H9 (cell line): ENCODE measurements at regions not wholly inside any gene's neighbourhood (a gene's known extent, or its start where the extent isn't known, plus 50 kb on each side); places are given as distances from the start of the nearest gene placed in this dataset.
"Not testable (repeated sequence)": the region's sequence is repeated elsewhere in the genome, so short reads cannot be mapped to it uniquely, and the experiment has no call there.

ENCODE experiments used
- DNase-seq: peaks from one replicate; pipeline ENCODE4 v3.0.0-alpha.2; 2017
- H2AFZ ChIP-seq: one replicate; pipeline ENCODE4 v1.6.1; 2013; ENCODE audit warnings: mild to moderate bottlenecking, low read length, control low read depth, moderate library complexity
- H2AK5ac ChIP-seq: 2 replicates; pipeline ENCODE4 v1.6.1; 2013; ENCODE audit warnings: low read length, control low read depth, mixed read lengths; ENCODE audit not compliant: insufficient read length
- H2BK120ac ChIP-seq: one replicate; pipeline ENCODE4 v1.6.1; 2013; ENCODE audit warnings: low read depth, mild to moderate bottlenecking, low read length, control low read depth, inconsistent platforms; ENCODE audit not compliant: poor library complexity, severe bottlenecking
- H2BK12ac ChIP-seq: 2 replicates; pipeline ENCODE4 v1.6.1; 2013; ENCODE audit warnings: low read length, control low read depth, mixed read lengths, low read depth; ENCODE audit not compliant: insufficient read length
- H2BK15ac ChIP-seq: 2 replicates; pipeline ENCODE4 v1.6.1; 2013; ENCODE audit warnings: low read depth, low read length, control low read depth
- H2BK20ac ChIP-seq: one replicate; pipeline ENCODE4 v1.6.1; 2013; ENCODE audit warnings: low read depth, mild to moderate bottlenecking, low read length, control low read depth, inconsistent platforms; ENCODE audit not compliant: poor library complexity, severe bottlenecking
- H2BK5ac ChIP-seq: 2 replicates; pipeline ENCODE4 v1.6.1; 2013; ENCODE audit warnings: low read length, control low read depth, mixed read lengths; ENCODE audit not compliant: insufficient read length
- H3K14ac ChIP-seq: 2 replicates; pipeline ENCODE4 v1.6.1; 2013; ENCODE audit warnings: low read length, control low read depth; ENCODE audit not compliant: insufficient read depth
- H3K18ac ChIP-seq: 2 replicates; pipeline ENCODE4 v1.6.1; 2013; ENCODE audit warnings: low read depth, mild to moderate bottlenecking, mixed read lengths, low read length, control low read depth; ENCODE audit not compliant: insufficient read length
- H3K23ac ChIP-seq: 2 replicates; pipeline ENCODE4 v1.6.1; 2013; ENCODE audit warnings: low read length, control low read depth, mixed read lengths, low read depth; ENCODE audit not compliant: insufficient read length
- H3K23me2 ChIP-seq: 2 replicates; pipeline ENCODE4 v1.6.1; 2013; ENCODE audit warnings: low read depth, mild to moderate bottlenecking, mixed read lengths, low read length, control low read depth; ENCODE audit not compliant: insufficient read length, poor library complexity, severe bottlenecking
- H3K27ac ChIP-seq: 2 replicates; pipeline ENCODE4 v1.5.1; 2013; ENCODE audit warnings: low read length, control low read depth, mixed read lengths, low read depth; ENCODE audit not compliant: insufficient read length
- H3K27me3 ChIP-seq: 2 replicates; pipeline ENCODE4 v1.6.1; 2013; ENCODE audit warnings: low read length, control low read depth, inconsistent platforms; ENCODE audit not compliant: insufficient read depth
- H3K4ac ChIP-seq: 2 replicates; pipeline ENCODE4 v1.6.1; 2013; ENCODE audit warnings: low read depth, mild to moderate bottlenecking, control low read depth, inconsistent platforms, low read length, moderate library complexity
- H3K4me1 ChIP-seq: 2 replicates; pipeline ENCODE4 v1.6.1; 2013; ENCODE audit warnings: low read length, control low read depth, inconsistent platforms; ENCODE audit not compliant: insufficient read depth
- H3K4me2 ChIP-seq: 2 replicates; pipeline ENCODE4 v1.6.1; 2013; ENCODE audit warnings: low read length, control low read depth, mixed read lengths; ENCODE audit not compliant: insufficient read length, insufficient read depth
- H3K56ac ChIP-seq: 2 replicates; pipeline ENCODE4 v1.6.1; 2013; ENCODE audit warnings: low read depth, mild to moderate bottlenecking, mixed read lengths, low read length, control low read depth; ENCODE audit not compliant: insufficient read length
- H3K79me1 ChIP-seq: 2 replicates; pipeline ENCODE4 v1.6.1; 2013; ENCODE audit warnings: low read depth, mild to moderate bottlenecking, moderate library complexity, low read length, control low read depth, inconsistent platforms; ENCODE audit not compliant: insufficient read depth, poor library complexity, severe bottlenecking
- H3K79me2 ChIP-seq: 2 replicates; pipeline ENCODE4 v1.6.1; 2013; ENCODE audit warnings: low read length, control low read depth, inconsistent platforms; ENCODE audit not compliant: insufficient read depth
- H3K9ac ChIP-seq: 2 replicates; pipeline ENCODE4 v1.6.1; 2013; ENCODE audit warnings: low read length, control low read depth, mixed read lengths; ENCODE audit not compliant: insufficient read length; ENCODE audit errors: extremely low read depth
- H3K9me3 ChIP-seq: one replicate; pipeline ENCODE4 v1.6.1; 2013; ENCODE audit warnings: low read depth, low read length, inconsistent platforms; ENCODE audit not compliant: control insufficient read depth
- H3T11ph ChIP-seq: one replicate; pipeline ENCODE4 v1.6.1; 2013; ENCODE audit warnings: mild to moderate bottlenecking, low read length, control low read depth, inconsistent platforms
- H4K20me1 ChIP-seq: one replicate; pipeline ENCODE4 v1.6.1; 2013; ENCODE audit not compliant: control insufficient read depth, insufficient read length, insufficient read depth
- H4K5ac ChIP-seq: 2 replicates; pipeline ENCODE4 v1.6.1; 2013; ENCODE audit warnings: low read depth, mild to moderate bottlenecking, mixed read lengths, low read length, control low read depth; ENCODE audit not compliant: insufficient read length
- H4K8ac ChIP-seq: replicated peaks from 2 replicates; pipeline ENCODE4 v1.6.1; 2013; ENCODE audit warnings: low read length, control low read depth, mixed read lengths, low read depth; ENCODE audit not compliant: insufficient read length
- H4K91ac ChIP-seq: 2 replicates; pipeline ENCODE4 v1.6.1; 2013; ENCODE audit warnings: low read depth, mild to moderate bottlenecking, moderate library complexity, mixed read lengths, low read length, control low read depth; ENCODE audit not compliant: insufficient read length
- H3K27ac Mint-ChIP-seq, 3 experiments: 2 replicates in 2 of 3; 3 replicates in 1 of 3; pipeline ENCODE4 v1.8.0; 2020 to 2021; ENCODE audit warnings: mixed read lengths in 3 of 3, mild to moderate bottlenecking in 1 of 3, moderate library complexity in 1 of 3
- H3K27me3 Mint-ChIP-seq: 2 replicates; pipeline ENCODE4 v1.8.0; 2021; ENCODE audit warnings: low read depth, mild to moderate bottlenecking, moderate library complexity, mixed read lengths
- H3K36me3 Mint-ChIP-seq, 3 experiments: 2 replicates in 2 of 3; 3 replicates in 1 of 3; pipeline ENCODE4 v1.8.0; 2020 to 2021; ENCODE audit warnings: low read depth in 3 of 3, mixed read lengths in 3 of 3; ENCODE audit not compliant: insufficient read depth in 1 of 3
- H3K4me1 Mint-ChIP-seq, 2 experiments: 2 replicates each; pipeline ENCODE4 v1.8.0; 2020; ENCODE audit warnings: mixed read lengths in 2 of 2
- H3K4me3 Mint-ChIP-seq, 2 experiments: 2 replicates in 1 of 2; 3 replicates in 1 of 2; pipeline ENCODE4 v1.8.0; 2020 to 2021; ENCODE audit warnings: mild to moderate bottlenecking in 2 of 2, mixed read lengths in 2 of 2, moderate library complexity in 1 of 2
- H3K9me3 Mint-ChIP-seq, 2 experiments: 2 replicates in 1 of 2; 3 replicates in 1 of 2; pipeline ENCODE4 v1.8.0; 2020; ENCODE audit warnings: mild to moderate bottlenecking in 2 of 2, mixed read lengths in 2 of 2, moderate library complexity in 1 of 2
- WGBS: extraction: QIAGEN DNeasy Blood & Tissue Kit; methylation state at CpG from one replicate; pipeline ENCODE4 v1.1.7; 2013; ENCODE audit warnings: missing lambda C conversion rate, low lambda C conversion rate, mixed read lengths; ENCODE audit not compliant: insufficient read length; ENCODE audit errors: extremely low coverage; 5-methylcytosine and 5-hydroxymethylcytosine counted together
- TF ChIP-seq, protein P1 (sequence below): fragments of 200-600 bp; sonication (generic); conservative IDR thresholded peaks from 3 replicates; pipeline ENCODE4 v1.8.0; 2021; ENCODE audit warnings: antibody characterized with exemption, mild to moderate bottlenecking

DNA sequence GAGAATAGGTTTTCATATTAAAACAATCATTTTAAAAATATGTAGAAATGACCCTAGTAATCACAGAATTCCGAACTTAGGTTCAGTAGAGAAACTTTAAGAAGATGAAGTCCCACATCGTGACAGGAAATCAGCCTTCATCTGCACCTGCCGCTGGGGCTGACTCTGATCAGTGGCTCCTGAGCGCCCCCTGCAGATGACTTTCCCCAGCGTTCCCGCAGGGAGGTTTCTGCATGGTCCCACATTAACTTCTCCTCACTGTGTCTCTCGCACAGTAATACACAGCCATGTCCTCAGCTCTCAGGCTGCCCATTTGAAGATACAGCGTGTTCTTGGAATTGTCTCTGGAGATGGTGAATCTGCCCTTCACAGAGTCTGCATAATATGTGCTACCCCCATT, 1131.1 kb downstream of the TMEM121 start:
- TF ChIP-seq, protein P1, sequence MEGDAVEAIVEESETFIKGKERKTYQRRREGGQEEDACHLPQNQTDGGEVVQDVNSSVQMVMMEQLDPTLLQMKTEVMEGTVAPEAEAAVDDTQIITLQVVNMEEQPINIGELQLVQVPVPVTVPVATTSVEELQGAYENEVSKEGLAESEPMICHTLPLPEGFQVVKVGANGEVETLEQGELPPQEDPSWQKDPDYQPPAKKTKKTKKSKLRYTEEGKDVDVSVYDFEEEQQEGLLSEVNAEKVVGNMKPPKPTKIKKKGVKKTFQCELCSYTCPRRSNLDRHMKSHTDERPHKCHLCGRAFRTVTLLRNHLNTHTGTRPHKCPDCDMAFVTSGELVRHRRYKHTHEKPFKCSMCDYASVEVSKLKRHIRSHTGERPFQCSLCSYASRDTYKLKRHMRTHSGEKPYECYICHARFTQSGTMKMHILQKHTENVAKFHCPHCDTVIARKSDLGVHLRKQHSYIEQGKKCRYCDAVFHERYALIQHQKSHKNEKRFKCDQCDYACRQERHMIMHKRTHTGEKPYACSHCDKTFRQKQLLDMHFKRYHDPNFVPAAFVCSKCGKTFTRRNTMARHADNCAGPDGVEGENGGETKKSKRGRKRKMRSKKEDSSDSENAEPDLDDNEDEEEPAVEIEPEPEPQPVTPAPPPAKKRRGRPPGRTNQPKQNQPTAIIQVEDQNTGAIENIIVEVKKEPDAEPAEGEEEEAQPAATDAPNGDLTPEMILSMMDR: no peak
- no peaks in the 10 kb centered on the region for H3K4me1 ChIP-seq
- no peak for DNase-seq
- peaks cover 68% of the 10 kb centered on the region for H3K9me3 ChIP-seq
- no peak overlapping the region for H3K27ac ChIP-seq
- no peaks in the 10 kb centered on the region for H3K4me1 Mint-ChIP-seq
- no peak overlapping the region for H3T11ph ChIP-seq
- H3K79me2 ChIP-seq: no peaks in the 10 kb centered on the region
- H2BK12ac ChIP-seq: no peak overlapping the region
- no peak overlapping the region for H2AFZ ChIP-seq
- no peak overlapping the region for H3K4me3 Mint-ChIP-seq
- H3K4me2 ChIP-seq: no peak overlapping the region
- no peak overlapping the region for H4K91ac ChIP-seq
- H3K18ac ChIP-seq: no peak overlapping the region
- H3K23me2 ChIP-seq: no peaks in the 10 kb centered on the region
- no peaks in the 10 kb centered on the region for H3K79me1 ChIP-seq
- H2BK120ac ChIP-seq: no peak overlapping the region
- H3K27me3 ChIP-seq: no peaks in the 10 kb centered on the region
- no peak overlapping the region for H4K8ac ChIP-seq
- H3K27me3 Mint-ChIP-seq: peaks cover 1% of the 10 kb centered on the region; the same call in 1 of the 2 replicates
- H3K36me3 Mint-ChIP-seq: peaks cover 8 to 24% (median 15%) of the 10 kb centered on the region in 3 experiments
- H3K14ac ChIP-seq: no peak overlapping the region
- no peaks in the 10 kb centered on the region for H4K20me1 ChIP-seq
- no peak overlapping the region for H3K9ac ChIP-seq
- H2BK5ac ChIP-seq: no peak overlapping the region
- no peak overlapping the region for H3K23ac ChIP-seq
- H3K56ac ChIP-seq: no peak overlapping the region
- no peak overlapping the region for H3K27ac Mint-ChIP-seq
- H3K4ac ChIP-seq: no peak overlapping the region
- no peak overlapping the region for H2BK20ac ChIP-seq
- peaks cover 85 to 92% of the 10 kb centered on the region in 2 experiments for H3K9me3 Mint-ChIP-seq
- no peak overlapping the region for H4K5ac ChIP-seq
- no peak overlapping the region for H2BK15ac ChIP-seq
- no peak overlapping the region for H2AK5ac ChIP-seq
- WGBS: no CpG with 5 or more reads among the region's 8 CpGs

DNA sequence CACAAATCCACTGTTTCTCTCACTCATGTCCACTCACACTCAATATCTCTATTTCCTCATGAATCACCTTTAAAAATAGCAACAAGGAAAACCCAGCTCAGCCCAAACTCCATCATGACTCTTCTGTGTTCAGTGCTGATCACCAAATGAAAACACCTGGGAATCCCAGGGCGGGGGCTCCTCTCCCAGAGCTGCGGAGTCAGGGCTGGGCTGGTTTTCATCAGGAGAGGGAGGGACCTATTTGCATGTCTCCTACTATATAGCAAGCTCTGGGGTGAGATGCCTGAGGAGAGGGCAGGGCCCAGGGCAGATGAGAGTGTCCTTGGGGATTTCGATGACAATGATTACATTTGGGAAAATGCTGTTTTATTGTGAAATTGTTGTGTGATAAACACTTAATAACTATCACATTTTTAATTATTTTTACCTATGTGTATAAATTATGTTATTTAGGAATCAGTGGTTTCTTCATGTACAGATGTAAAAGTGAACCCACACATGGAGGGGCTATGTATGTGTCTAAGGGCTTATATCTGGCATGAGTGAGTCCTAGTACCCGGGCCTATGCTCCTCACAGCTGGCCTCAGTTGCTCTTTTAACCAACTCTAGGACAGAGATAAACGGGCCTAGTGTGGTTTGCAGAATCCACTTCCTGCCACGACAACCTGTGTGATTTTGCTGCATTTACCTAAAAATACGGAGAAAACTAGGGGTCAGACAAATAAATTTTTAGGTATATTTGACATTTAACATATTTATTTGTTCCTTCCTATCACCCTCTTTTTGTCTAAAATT, 1131.9 kb downstream of the TMEM121 start:
- not testable (repeated sequence) for H3K4ac ChIP-seq, DNase-seq, H4K20me1 ChIP-seq, H2BK20ac ChIP-seq, H3K27ac ChIP-seq, H3T11ph ChIP-seq, H3K4me2 ChIP-seq, H4K8ac ChIP-seq, H3K27me3 ChIP-seq, H3K79me2 ChIP-seq, H2BK120ac ChIP-seq, H3K27me3 Mint-ChIP-seq, H2BK12ac ChIP-seq, H3K4me1 Mint-ChIP-seq, H4K5ac ChIP-seq, H3K23ac ChIP-seq, H3K27ac Mint-ChIP-seq, H4K91ac ChIP-seq, H3K79me1 ChIP-seq, H2BK5ac ChIP-seq, H3K56ac ChIP-seq, H3K23me2 ChIP-seq, H2AK5ac ChIP-seq, H3K9ac ChIP-seq, H3K18ac ChIP-seq, H2BK15ac ChIP-seq, H2AFZ ChIP-seq, H3K14ac ChIP-seq, H3K4me3 Mint-ChIP-seq, H3K4me1 ChIP-seq
- Mint-ChIP-seq H3K36me3 (peaks cover 11 to 27% (median 17%) of the 10 kb centered on the region in 3 experiments), H3K9me3 (peaks cover 87 to 94% of the 10 kb centered on the region in 2 experiments)
- peaks cover 71% of the 10 kb centered on the region for H3K9me3 ChIP-seq
- no CpG with 5 or more reads among the region's 7 CpGs for WGBS
